ENCODE measurements at regions not wholly inside any gene's neighbourhood (a gene's known extent, or its start where the extent isn't known, plus 50 kb on each side); places are given as distances from the start of the nearest gene placed in this dataset.

GRCh38 chr1:57474137-57474750 lies 50.4 kb upstream of the DAB1 start:
- Mint-ChIP-seq H3K9me3 (no peaks in the 10 kb centered on the region), H3K27me3 (no peaks in the 10 kb centered on the region), H3K36me3 (ENCODE audit: low read depth) (no peaks in the 10 kb centered on the region), H3K4me3 (no peak overlapping the region), H3K4me1 (no peaks in the 10 kb centered on the region), H3K27ac (no peak overlapping the region)
- TF ChIP-seq CTCF (IDR thresholded peaks at IDR 0.05) = no peak
- ATAC-seq (ENCODE audit: low read depth) = no peak
- ChIA-PET POLR2A (no interaction called here), CTCF (no interaction called here)
- no peak for DNase-seq
- intact Hi-C loops (cut with micrococcal nuclease) = no loop called here
